Hepatocyte (in vitro differentiated cells): ENCODE measurements at regions not wholly inside any gene's neighbourhood (a gene's known extent, or its start where the extent isn't known, plus 50 kb on each side); places are given as distances from the start of the nearest gene placed in this dataset.

Experiments used
- EZH2 ChIP-seq: fragments of 200-600 bp; sonication (generic); IDR thresholded peaks from 2 replicates; pipeline ENCODE4 v1.6.1; 2016; ENCODE audit warnings: antibody characterized with exemption, mild to moderate bottlenecking, borderline replicate concordance
- EZH2phosphoT487 ChIP-seq: fragments of 200-600 bp; sonication (generic); IDR thresholded peaks from one replicate; pipeline ENCODE4 v1.6.1; 2018; ENCODE audit warnings: antibody characterized with exemption, mild to moderate bottlenecking, low read depth, moderate library complexity; ENCODE audit not compliant: unreplicated experiment, severe bottlenecking
- TF ChIP-seq, protein P1 (sequence below): fragments of 200-600 bp; sonication (generic); IDR thresholded peaks from 2 replicates; pipeline ENCODE4 v1.5.1; 2016; ENCODE audit warnings: antibody characterized with exemption, mild to moderate bottlenecking; ENCODE audit not compliant: poor library complexity

DNA sequence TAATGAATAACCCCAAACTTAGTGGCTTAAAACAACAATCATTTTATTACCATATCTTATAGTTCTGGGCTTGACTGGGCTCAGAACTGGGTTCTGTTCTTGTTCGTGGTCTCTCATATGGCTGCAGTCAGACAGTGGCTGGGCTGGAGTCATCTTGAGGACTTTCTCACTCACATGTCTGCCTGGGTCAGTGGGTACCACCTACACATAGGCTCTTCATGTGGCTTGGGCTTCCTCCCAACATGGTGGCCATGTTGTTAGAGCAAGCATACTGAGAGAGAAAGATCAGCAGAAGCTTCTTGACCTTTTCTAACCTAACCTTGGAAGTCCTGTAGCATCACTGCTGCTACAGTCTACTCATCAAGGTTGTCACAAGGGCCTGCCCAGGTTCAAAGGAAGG is 158.6 kb upstream of the SDK2 start:
- TF ChIP-seq, protein P1, sequence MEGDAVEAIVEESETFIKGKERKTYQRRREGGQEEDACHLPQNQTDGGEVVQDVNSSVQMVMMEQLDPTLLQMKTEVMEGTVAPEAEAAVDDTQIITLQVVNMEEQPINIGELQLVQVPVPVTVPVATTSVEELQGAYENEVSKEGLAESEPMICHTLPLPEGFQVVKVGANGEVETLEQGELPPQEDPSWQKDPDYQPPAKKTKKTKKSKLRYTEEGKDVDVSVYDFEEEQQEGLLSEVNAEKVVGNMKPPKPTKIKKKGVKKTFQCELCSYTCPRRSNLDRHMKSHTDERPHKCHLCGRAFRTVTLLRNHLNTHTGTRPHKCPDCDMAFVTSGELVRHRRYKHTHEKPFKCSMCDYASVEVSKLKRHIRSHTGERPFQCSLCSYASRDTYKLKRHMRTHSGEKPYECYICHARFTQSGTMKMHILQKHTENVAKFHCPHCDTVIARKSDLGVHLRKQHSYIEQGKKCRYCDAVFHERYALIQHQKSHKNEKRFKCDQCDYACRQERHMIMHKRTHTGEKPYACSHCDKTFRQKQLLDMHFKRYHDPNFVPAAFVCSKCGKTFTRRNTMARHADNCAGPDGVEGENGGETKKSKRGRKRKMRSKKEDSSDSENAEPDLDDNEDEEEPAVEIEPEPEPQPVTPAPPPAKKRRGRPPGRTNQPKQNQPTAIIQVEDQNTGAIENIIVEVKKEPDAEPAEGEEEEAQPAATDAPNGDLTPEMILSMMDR, result no peak
- TF ChIP-seq EZH2phosphoT487 (no peak), EZH2 (no peak)
